HEK293 (cell line): ENCODE measurements at regions not wholly inside any gene's neighbourhood (a gene's known extent, or its start where the extent isn't known, plus 50 kb on each side); places are given as distances from the start of the nearest gene placed in this dataset.
A peak's percentile ranks its signal among the peaks of the same experiment; 100 is the strongest.

Experiments
- CTCF ChIA-PET: fragments of 350-600 bp; formaldehyde crosslinking; extraction: SDS; loops from one replicate; lab custom pipeline; 2021; ENCODE audit warnings: antibody characterized with exemption; lab: Yijun Ruan, JAX
- POLR2A ChIA-PET: fragments of 300-600 bp; formaldehyde crosslinking; extraction: SDS; loops from one replicate; lab custom pipeline; 2020; ENCODE audit warnings: antibody characterized with exemption, inconsistent platforms; lab: Yijun Ruan, JAX
- H3K27ac ChIP-seq: fragments of 200-500 bp; sonication (Bioruptor generic); 2 replicates; pipeline ENCODE4 v1.5.1; 2014; ENCODE audit warnings: low read depth, low read length, control low read depth, inconsistent platforms; ENCODE audit errors: extremely low read depth
- H3K36me3 ChIP-seq, 2 experiments: fragments of 200-500 bp in 1 of 2; sonication (Bioruptor generic) in 1 of 2; 1 replicate in 1 of 2; 2 replicates in 1 of 2; pipeline ENCODE4 v1.5.1; 2014 to 2017; ENCODE audit warnings: inconsistent platforms in 2 of 2, low read length in 2 of 2; ENCODE audit not compliant: control insufficient read depth in 2 of 2, insufficient read depth in 1 of 2
- H3K4me1 ChIP-seq: fragments of 200-500 bp; sonication (Bioruptor generic); 2 replicates; pipeline ENCODE4 v1.5.1; 2014; ENCODE audit warnings: mild to moderate bottlenecking, low read length, inconsistent platforms; ENCODE audit not compliant: control insufficient read depth, insufficient read depth
- H3K4me3 ChIP-seq: 2 replicates; pipeline ENCODE4 v1.5.1; 2011; ENCODE audit warnings: low read depth, mild to moderate bottlenecking, control low read depth, low read length, moderate library complexity
- H3K9me3 ChIP-seq: fragments of 200-500 bp; sonication (Bioruptor generic); 2 replicates; pipeline ENCODE4 v1.5.1; 2014; ENCODE audit warnings: low read depth, low read length, inconsistent platforms; ENCODE audit not compliant: control insufficient read depth, insufficient read depth
- HOXD13 ChIP-seq: sonication (generic); formaldehyde crosslinking; IDR thresholded peaks from 2 replicates; pipeline ENCODE4 v1.8.0; 2022; ENCODE audit warnings: missing genetic modification reagents, borderline replicate concordance
- KLF8 ChIP-seq: fragments of 450-650 bp; formaldehyde crosslinking; IDR thresholded peaks from 2 replicates; pipeline ENCODE4 v1.5.1; 2016; ENCODE audit warnings: missing biosample characterization, missing genetic modification characterization
- OVOL3 ChIP-seq: fragments of 450-650 bp; formaldehyde crosslinking; IDR thresholded peaks from 2 replicates; pipeline ENCODE4 v1.5.1; 2016; ENCODE audit warnings: missing biosample characterization, missing genetic modification characterization
- ZNF133 ChIP-seq: fragments of 450-650 bp; formaldehyde crosslinking; IDR thresholded peaks from 2 replicates; pipeline ENCODE4 v1.5.1; 2016; ENCODE audit warnings: missing biosample characterization, missing genetic modification characterization
- ZNF140 ChIP-seq: fragments of 450-650 bp; formaldehyde crosslinking; IDR thresholded peaks from 2 replicates; pipeline ENCODE4 v1.5.1; 2016; ENCODE audit warnings: missing biosample characterization, missing genetic modification characterization
- ZNF174 ChIP-seq: fragments of 450-650 bp; formaldehyde crosslinking; IDR thresholded peaks from 2 replicates; pipeline ENCODE4 v1.5.0; 2017; ENCODE audit warnings: missing biosample characterization, mild to moderate bottlenecking, missing genetic modification characterization
- ZNF202 ChIP-seq: fragments of 450-650 bp; formaldehyde crosslinking; IDR thresholded peaks from 2 replicates; pipeline ENCODE4 v1.5.1; 2016; ENCODE audit warnings: missing biosample characterization, missing genetic modification characterization, borderline replicate concordance
- ZNF23 ChIP-seq: fragments of 450-650 bp; formaldehyde crosslinking; IDR thresholded peaks from 2 replicates; pipeline ENCODE4 v1.5.1; 2016; ENCODE audit warnings: missing biosample characterization, missing genetic modification characterization, borderline replicate concordance
- ZNF37A ChIP-seq: fragments of 450-650 bp; IDR thresholded peaks from 2 replicates; pipeline ENCODE4 v1.5.1; 2018; ENCODE audit warnings: missing biosample characterization, missing genetic modification characterization
- ZNF48 ChIP-seq: fragments of 450-650 bp; formaldehyde crosslinking; IDR thresholded peaks from 2 replicates; pipeline ENCODE4 v1.5.1; 2016; ENCODE audit warnings: missing biosample characterization, missing genetic modification characterization
- ZNF549 ChIP-seq: fragments of 450-650 bp; IDR thresholded peaks from 2 replicates; pipeline ENCODE4 v1.5.1; 2018; ENCODE audit warnings: missing biosample characterization, missing genetic modification characterization, mild to moderate bottlenecking, inconsistent platforms, moderate library complexity
- ZNF571 ChIP-seq: fragments of 450-650 bp; formaldehyde crosslinking; IDR thresholded peaks from 2 replicates; pipeline ENCODE4 v1.5.0; 2017; ENCODE audit warnings: missing biosample characterization, missing genetic modification characterization
- ZNF580 ChIP-seq: fragments of 450-650 bp; formaldehyde crosslinking; IDR thresholded peaks from 2 replicates; pipeline ENCODE4 v1.5.1; 2016; ENCODE audit warnings: missing biosample characterization, missing genetic modification characterization
- ZNF585B ChIP-seq: fragments of 450-650 bp; formaldehyde crosslinking; IDR thresholded peaks from 2 replicates; pipeline ENCODE4 v1.5.1; 2016; ENCODE audit warnings: missing biosample characterization, missing genetic modification characterization
- ZNF596 ChIP-seq: fragments of 450-650 bp; IDR thresholded peaks from 2 replicates; pipeline ENCODE4 v1.5.0; 2018; ENCODE audit warnings: missing biosample characterization, mild to moderate bottlenecking, missing genetic modification characterization, moderate library complexity
- ZNF654 ChIP-seq: fragments of 450-650 bp; formaldehyde crosslinking; IDR thresholded peaks from 2 replicates; pipeline ENCODE4 v1.5.1; 2016; ENCODE audit warnings: low read depth, missing biosample characterization, missing genetic modification characterization
- ZNF660 ChIP-seq: fragments of 450-650 bp; IDR thresholded peaks from 2 replicates; pipeline ENCODE4 v1.5.1; 2018; ENCODE audit warnings: missing biosample characterization, mild to moderate bottlenecking, missing genetic modification characterization
- ZNF747 ChIP-seq: fragments of 450-650 bp; formaldehyde crosslinking; IDR thresholded peaks from 2 replicates; pipeline ENCODE4 v1.5.1; 2016; ENCODE audit warnings: missing biosample characterization, missing genetic modification characterization
- TF ChIP-seq, protein P1 (sequence below): fragments of 450-650 bp; formaldehyde crosslinking; IDR thresholded peaks from 2 replicates; pipeline ENCODE4 v1.5.1; 2016; ENCODE audit warnings: missing biosample characterization, missing genetic modification characterization

DNA sequence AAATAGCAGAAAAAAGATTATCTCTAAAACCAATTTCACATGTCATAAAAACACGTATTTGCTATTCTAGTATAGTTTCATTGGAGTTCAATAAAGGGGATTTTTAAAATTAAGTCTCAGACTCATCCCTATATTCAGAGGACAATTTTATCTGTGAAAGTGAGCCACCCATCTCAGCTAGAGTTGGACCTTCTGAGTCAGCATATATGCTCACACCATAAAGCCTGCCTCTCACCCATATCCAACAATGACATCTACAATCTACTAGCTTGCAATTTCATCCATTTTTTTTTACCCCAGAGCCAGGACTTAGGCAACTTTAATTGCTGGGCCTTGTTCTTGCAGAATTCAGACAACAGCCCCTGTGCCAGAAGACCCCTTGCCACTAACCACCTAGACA lies 165.3 kb upstream of the DYNLRB2 start:
- CTCF ChIA-PET, result interaction anchor here (0.6 to 1.0 kb wide), 2 partner anchors 91 to 151 kb away, joined by 3 read pairs; no protein-coding TSS in a partner anchor
- H3K27ac ChIP-seq, result no peak overlapping the region

DNA sequence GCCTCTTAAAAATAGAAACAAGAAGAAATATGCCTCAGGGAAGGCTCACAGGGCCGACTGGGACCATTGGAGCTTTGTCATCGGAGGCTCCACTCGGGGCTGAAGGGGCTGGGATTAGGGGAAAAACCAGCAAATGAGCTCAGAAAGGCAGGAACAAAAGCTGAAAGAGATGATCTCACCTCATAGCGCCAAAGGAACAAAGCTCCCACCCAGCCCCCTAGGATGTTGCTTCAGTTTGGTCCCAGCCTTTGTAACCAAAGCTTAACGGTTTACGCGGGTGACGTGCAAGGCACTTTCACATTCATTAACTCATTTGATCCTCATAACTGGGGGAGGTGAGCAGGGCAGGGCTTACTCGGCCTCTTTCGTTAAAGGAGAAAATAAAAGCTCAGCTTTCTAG lies 168.5 kb upstream of the DYNLRB2 start:
- CTCF ChIA-PET, result interaction anchor here (0.6 kb wide), 1 partner anchor 1750 kb away, joined by 9 read pairs; no protein-coding TSS in a partner anchor
- H3K4me3 ChIP-seq, result no peak overlapping the region
- TF ChIP-seq ZNF596, result no peak

More for the DNA sequence above, 165.3 kb upstream of the DYNLRB2 start:
- no peaks in the 10 kb centered on the region for H3K4me1 ChIP-seq
- TF ChIP-seq ZNF549 (tag by site-specific recombination) (no peak), KLF8 (tag by site-specific recombination) (no peak), ZNF48 (no peak), ZNF37A (tag by site-specific recombination) (no peak), ZNF660 (tag by site-specific recombination) (no peak), ZNF747 (no peak), HOXD13 (no peak), ZNF580 (tag by site-specific recombination) (no peak), ZNF571 (no peak)
- no peak overlapping the region for H3K4me3 ChIP-seq
- H3K9me3 ChIP-seq, result no peaks in the 10 kb centered on the region
- H3K36me3 ChIP-seq, result no peaks in the 10 kb centered on the region
- POLR2A ChIA-PET, result no interaction called here

DNA sequence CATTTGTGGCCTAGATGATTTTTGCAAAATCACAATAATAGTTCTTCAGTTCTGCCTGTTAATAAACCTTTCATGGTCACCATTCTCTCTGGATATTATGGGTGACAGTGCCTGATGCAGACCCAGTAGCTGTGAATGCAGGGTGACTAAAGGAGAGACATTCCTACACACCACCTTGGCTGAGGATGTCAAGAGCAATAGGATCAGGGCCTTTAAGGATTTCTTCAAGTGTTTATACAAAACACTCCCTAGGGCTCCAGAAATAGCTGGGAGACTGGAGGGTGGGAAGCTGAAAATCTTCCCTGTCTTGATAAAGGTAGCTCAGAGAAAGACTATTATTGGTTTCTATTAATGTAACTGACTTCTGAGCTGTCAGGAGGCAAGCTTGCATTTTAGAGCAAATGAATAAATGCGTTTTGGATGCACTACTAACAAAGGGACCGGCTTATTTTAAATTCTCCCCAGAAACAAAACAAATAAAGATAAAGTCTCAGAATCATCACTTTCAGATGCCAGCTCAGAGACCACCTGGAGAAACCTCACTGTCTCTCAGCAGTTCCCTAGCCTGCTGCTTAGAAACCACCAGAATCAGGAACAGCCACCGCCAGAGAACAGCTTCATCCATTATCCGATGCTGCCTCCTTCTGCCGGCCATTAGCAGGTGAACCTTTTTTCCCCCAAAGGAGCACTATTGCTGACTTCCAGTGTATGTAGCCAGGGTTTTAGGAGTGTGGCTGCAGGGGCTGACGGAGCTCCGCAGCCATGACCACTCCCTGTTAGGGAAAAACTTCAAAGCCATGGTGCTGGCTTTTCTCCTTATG lies 171.4 kb upstream of the DYNLRB2 start:
- Histone ChIP-seq H3K4me1 (no peaks in the 10 kb centered on the region; the same call in 1 of the 2 replicates), H3K27ac (no peak overlapping the region), H3K36me3 (no peaks in the 10 kb centered on the region), H3K4me3 (no peak overlapping the region), H3K9me3 (no peaks in the 10 kb centered on the region)
- CTCF ChIA-PET, result interaction anchor here (0.6 to 1.4 kb wide), 6 partner anchors 10 to 1809 kb away, joined by 3 to 7 read pairs (median 4); no protein-coding TSS in a partner anchor
- TF ChIP-seq ZNF23, result no peak
- TF ChIP-seq, protein P1, sequence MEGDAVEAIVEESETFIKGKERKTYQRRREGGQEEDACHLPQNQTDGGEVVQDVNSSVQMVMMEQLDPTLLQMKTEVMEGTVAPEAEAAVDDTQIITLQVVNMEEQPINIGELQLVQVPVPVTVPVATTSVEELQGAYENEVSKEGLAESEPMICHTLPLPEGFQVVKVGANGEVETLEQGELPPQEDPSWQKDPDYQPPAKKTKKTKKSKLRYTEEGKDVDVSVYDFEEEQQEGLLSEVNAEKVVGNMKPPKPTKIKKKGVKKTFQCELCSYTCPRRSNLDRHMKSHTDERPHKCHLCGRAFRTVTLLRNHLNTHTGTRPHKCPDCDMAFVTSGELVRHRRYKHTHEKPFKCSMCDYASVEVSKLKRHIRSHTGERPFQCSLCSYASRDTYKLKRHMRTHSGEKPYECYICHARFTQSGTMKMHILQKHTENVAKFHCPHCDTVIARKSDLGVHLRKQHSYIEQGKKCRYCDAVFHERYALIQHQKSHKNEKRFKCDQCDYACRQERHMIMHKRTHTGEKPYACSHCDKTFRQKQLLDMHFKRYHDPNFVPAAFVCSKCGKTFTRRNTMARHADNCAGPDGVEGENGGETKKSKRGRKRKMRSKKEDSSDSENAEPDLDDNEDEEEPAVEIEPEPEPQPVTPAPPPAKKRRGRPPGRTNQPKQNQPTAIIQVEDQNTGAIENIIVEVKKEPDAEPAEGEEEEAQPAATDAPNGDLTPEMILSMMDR (tag by site-specific recombination), result peak; percentile 73
- no peak for TF ChIP-seq ZNF585B (tag by site-specific recombination)
- no peak for TF ChIP-seq ZNF133 (tag by site-specific recombination)
- TF ChIP-seq ZNF654 (tag by site-specific recombination), result peak; percentile 60
- TF ChIP-seq ZNF202 (tag by site-specific recombination), result no peak
- no peak for TF ChIP-seq ZNF174 (tag by site-specific recombination)
- TF ChIP-seq OVOL3, result no peak
- no peak for TF ChIP-seq ZNF140 (tag by site-specific recombination)
- POLR2A ChIA-PET, result no interaction called here

More for the DNA sequence above, 168.5 kb upstream of the DYNLRB2 start:
- POLR2A ChIA-PET, result no interaction called here
- Histone ChIP-seq H3K9me3 (no peaks in the 10 kb centered on the region), H3K27ac (no peak overlapping the region), H3K36me3 (no peaks in the 10 kb centered on the region), H3K4me1 (no peaks in the 10 kb centered on the region; the same call in 1 of the 2 replicates)
